Stimulated activated effector memory CD8-positive, alpha-beta T cell treated with anti-CD3 and anti-CD28 coated beads, Interleukin-12 subunit alpha, Interleukin-12 subunit beta, amount 100 ng/mL, for 72 hours (primary cell): ENCODE measurements at regions not wholly inside any gene's neighbourhood (a gene's known extent, or its start where the extent isn't known, plus 50 kb on each side); places are given as distances from the start of the nearest gene placed in this dataset.
A peak's percentile ranks its signal among the peaks of the same experiment; 100 is the strongest.

Experiments
- ATAC-seq: fragments of 150-1000 bp; cut with Tn5 transposase; 2 replicates; pipeline ENCODE4 v1.10.0; 2021
- DNase-seq, 2 donors: peaks; one replicate each; pipeline ENCODE4 v3.0.0; 2021 to 2022; ENCODE audit warnings: low spot score in 2 of 2
- H3K27ac Mint-ChIP-seq: one replicate; pipeline ENCODE4 v1.8.0; 2022; ENCODE audit warnings: mild to moderate bottlenecking, mixed read lengths
- H3K36me3 Mint-ChIP-seq: one replicate; pipeline ENCODE4 v1.8.0; 2022; ENCODE audit warnings: mild to moderate bottlenecking, mixed read lengths
- H3K4me1 Mint-ChIP-seq: one replicate; pipeline ENCODE4 v1.8.0; 2022; ENCODE audit warnings: mixed read lengths
- H3K4me3 Mint-ChIP-seq: one replicate; pipeline ENCODE4 v1.8.0; 2022; ENCODE audit warnings: mild to moderate bottlenecking, mixed read lengths
- H3K9me3 Mint-ChIP-seq: one replicate; pipeline ENCODE4 v1.8.0; 2022; ENCODE audit warnings: mixed read lengths

- Mint-ChIP-seq H3K36me3 (no peaks in the 10 kb centered on the region), H3K27ac (no peak overlapping the region), H3K4me1 (peaks cover 7% of the 10 kb centered on the region), H3K4me3 (no peak overlapping the region), H3K9me3 (no peaks in the 10 kb centered on the region)
- DNase-seq (no peak), ATAC-seq (no peak)
Observed at GRCh38 chr12:93273834-93274564, 103.7 kb upstream of the NUDT4 start.

GRCh38 chr12:93274937-93275336 lies 102.8 kb upstream of the NUDT4 start:
- H3K4me3 Mint-ChIP-seq: no peak overlapping the region
- no peak for ATAC-seq
- H3K4me1 Mint-ChIP-seq: peaks cover 7% of the 10 kb centered on the region
- no peak for DNase-seq
- no peaks in the 10 kb centered on the region for H3K9me3 Mint-ChIP-seq
- H3K36me3 Mint-ChIP-seq: no peaks in the 10 kb centered on the region
- no peak overlapping the region for H3K27ac Mint-ChIP-seq

- H3K4me1 Mint-ChIP-seq: peaks cover 7% of the 10 kb centered on the region
Observed at GRCh38 chr12:93275589-93275988, 102.1 kb upstream of the NUDT4 start.

GRCh38 chr12:93279565-93280412 lies 97.9 kb upstream of the NUDT4 start:
- no peaks in the 10 kb centered on the region for H3K36me3 Mint-ChIP-seq
- no peak overlapping the region for H3K4me3 Mint-ChIP-seq
- H3K4me1 Mint-ChIP-seq: no peaks in the 10 kb centered on the region
- no peak for ATAC-seq
- no peak overlapping the region for H3K27ac Mint-ChIP-seq
- no peak for DNase-seq
- H3K9me3 Mint-ChIP-seq: no peaks in the 10 kb centered on the region

More at GRCh38 chr12:93275589-93275988, 102.1 kb upstream of the NUDT4 start:
- Mint-ChIP-seq H3K9me3 (no peaks in the 10 kb centered on the region), H3K36me3 (no peaks in the 10 kb centered on the region), H3K4me3 (no peak overlapping the region), H3K27ac (no peak overlapping the region)
- peak; percentile 36 for ATAC-seq
- no peak for DNase-seq

DNA sequence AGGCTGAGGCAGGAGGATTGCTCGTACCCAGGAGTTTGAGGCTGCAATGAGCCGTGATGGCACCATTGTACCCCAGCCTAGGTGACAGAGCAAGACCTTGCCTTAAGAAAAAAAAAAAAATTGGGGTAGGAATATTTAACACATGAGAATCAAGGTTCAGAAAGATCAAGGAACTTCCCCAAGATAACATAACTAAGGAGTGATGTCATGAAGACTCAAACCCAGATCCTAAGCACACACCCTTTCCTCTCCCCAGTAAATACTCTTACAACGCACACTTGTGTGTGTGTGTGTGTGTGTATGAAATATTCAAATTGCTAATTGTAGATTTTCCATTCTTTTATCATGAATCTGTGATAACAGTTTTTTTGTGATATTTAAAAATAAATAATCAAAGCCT lies 90.6 kb upstream of the NUDT4 start:
- H3K4me1 Mint-ChIP-seq: no peaks in the 10 kb centered on the region
- no peaks in the 10 kb centered on the region for H3K9me3 Mint-ChIP-seq
- no peak overlapping the region for H3K4me3 Mint-ChIP-seq
- ATAC-seq: no peak
- no peak for DNase-seq
- no peak overlapping the region for H3K27ac Mint-ChIP-seq
- H3K36me3 Mint-ChIP-seq: no peaks in the 10 kb centered on the region

- H3K4me3 Mint-ChIP-seq: no peak overlapping the region
- no peak overlapping the region for H3K27ac Mint-ChIP-seq
- H3K36me3 Mint-ChIP-seq: no peaks in the 10 kb centered on the region
- H3K9me3 Mint-ChIP-seq: no peaks in the 10 kb centered on the region
- DNase-seq (no peak), ATAC-seq (no peak)
- H3K4me1 Mint-ChIP-seq: no peaks in the 10 kb centered on the region
Observed at GRCh38 chr12:93288626-93289025, 89.1 kb upstream of the NUDT4 start.

DNA sequence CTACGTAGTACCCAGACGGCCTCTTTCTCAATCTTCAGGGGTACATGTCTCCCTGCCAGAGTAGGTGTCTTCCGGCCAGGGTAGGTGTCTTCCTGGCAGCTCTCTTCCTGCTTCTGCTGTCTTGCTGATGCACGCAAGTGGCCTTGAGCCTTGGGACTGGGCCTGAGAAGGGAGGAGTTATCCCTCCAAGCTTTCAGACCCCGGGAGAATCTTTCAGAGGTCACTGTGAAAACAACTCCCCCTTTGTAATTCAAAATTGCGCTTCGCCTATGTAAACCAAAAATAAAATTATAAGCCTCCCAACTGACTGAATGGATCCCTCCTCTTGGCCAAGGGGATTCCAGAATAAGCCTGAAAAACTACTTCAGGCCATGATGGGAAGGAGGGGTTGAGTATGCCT lies 87.3 kb upstream of the NUDT4 start:
- no peak for DNase-seq
- no peak overlapping the region for H3K27ac Mint-ChIP-seq
- no peaks in the 10 kb centered on the region for H3K36me3 Mint-ChIP-seq

GRCh38 chr12:93292213-93292612 lies 85.5 kb upstream of the NUDT4 start:
- no peaks in the 10 kb centered on the region for H3K36me3 Mint-ChIP-seq
- H3K4me3 Mint-ChIP-seq: no peak overlapping the region
- no peaks in the 10 kb centered on the region for H3K4me1 Mint-ChIP-seq
- DNase-seq: no peak
- H3K9me3 Mint-ChIP-seq: no peaks in the 10 kb centered on the region
- no peak for ATAC-seq
- H3K27ac Mint-ChIP-seq: no peak overlapping the region

More for the DNA sequence above, 87.3 kb upstream of the NUDT4 start:
- no peak for ATAC-seq
- H3K4me1 Mint-ChIP-seq: no peaks in the 10 kb centered on the region
- no peak overlapping the region for H3K4me3 Mint-ChIP-seq
- H3K9me3 Mint-ChIP-seq: no peaks in the 10 kb centered on the region

- Mint-ChIP-seq H3K27ac (no peak overlapping the region), H3K4me1 (no peaks in the 10 kb centered on the region), H3K4me3 (no peak overlapping the region), H3K9me3 (no peaks in the 10 kb centered on the region), H3K36me3 (no peaks in the 10 kb centered on the region)
- DNase-seq: no peak
- ATAC-seq: no peak
Observed at GRCh38 chr12:93292731-93293566, 84.8 kb upstream of the NUDT4 start.

DNA sequence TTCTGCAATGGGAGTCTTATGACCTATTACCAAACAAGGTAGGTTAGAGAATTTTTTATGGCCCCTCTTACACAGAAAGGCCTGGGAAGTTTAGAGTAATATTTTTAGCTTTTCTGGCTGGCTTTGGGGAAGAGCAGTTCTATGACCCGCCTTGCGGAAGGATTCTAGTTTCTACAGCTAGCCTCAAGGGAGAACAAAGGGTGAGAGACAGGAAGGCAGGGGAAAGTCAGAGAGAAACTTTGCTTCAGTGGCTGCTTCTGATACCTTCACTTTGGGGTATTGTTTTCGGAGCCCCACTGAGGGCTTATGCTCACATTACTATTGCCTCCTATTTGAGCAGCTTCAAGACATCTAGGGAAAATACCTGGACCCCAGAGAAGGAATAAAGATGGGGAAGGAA lies 80.7 kb upstream of the NUDT4 start:
- Mint-ChIP-seq H3K36me3 (no peaks in the 10 kb centered on the region), H3K27ac (no peak overlapping the region), H3K4me3 (no peak overlapping the region), H3K4me1 (no peaks in the 10 kb centered on the region), H3K9me3 (no peaks in the 10 kb centered on the region)
- ATAC-seq (no peak), DNase-seq (no peak)

DNA sequence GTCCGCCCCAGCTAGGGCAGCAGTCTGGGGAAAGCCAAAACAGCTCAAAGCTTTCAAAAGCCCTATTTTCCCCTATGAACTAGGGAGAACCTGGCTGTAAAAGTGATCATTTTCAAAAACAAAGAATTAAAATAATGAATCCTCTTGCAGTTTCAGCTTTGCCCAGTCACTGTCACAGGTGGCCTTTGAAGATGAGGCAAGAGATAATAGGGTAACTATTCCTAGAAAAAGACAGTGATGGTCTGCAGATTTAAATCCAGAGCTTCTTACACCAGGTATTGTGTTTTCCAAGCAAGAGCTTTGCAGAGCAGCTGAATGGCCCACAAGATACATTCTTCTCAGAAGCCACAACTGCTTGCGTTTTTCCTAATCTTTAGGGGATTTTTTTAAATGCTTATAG lies 80.2 kb upstream of the NUDT4 start:
- no peak for DNase-seq
- Mint-ChIP-seq H3K27ac (no peak overlapping the region), H3K36me3 (no peaks in the 10 kb centered on the region), H3K4me3 (no peak overlapping the region), H3K4me1 (no peaks in the 10 kb centered on the region), H3K9me3 (no peaks in the 10 kb centered on the region)
- ATAC-seq: no peak

- no peak overlapping the region for H3K27ac Mint-ChIP-seq
- H3K36me3 Mint-ChIP-seq: no peaks in the 10 kb centered on the region
Observed at GRCh38 chr12:93299262-93299846, 78.4 kb upstream of the NUDT4 start.

DNA sequence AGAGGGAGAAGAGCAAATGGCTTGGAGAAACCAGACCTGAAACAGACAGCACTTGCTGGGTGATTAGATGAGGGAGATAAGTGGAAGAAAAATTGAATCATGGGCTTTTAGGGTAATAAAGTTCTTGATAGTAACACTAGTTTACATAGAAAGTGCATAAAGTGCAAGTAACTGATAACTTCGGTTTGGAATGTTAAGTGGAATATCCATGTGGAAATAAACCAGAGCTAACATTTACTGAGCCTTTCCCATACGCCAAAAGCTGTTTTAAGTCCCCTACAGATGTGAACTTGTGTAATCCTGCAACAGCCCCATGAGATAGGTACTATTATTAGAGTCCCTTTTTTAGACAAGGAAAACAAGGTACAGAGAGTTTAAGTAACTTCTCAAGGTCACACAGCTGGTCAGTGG lies 77.1 kb upstream of the NUDT4 start:
- ATAC-seq (no peak), DNase-seq (no peak)
- H3K4me3 Mint-ChIP-seq: no peak overlapping the region
- no peaks in the 10 kb centered on the region for H3K36me3 Mint-ChIP-seq
- H3K4me1 Mint-ChIP-seq: no peaks in the 10 kb centered on the region
- H3K27ac Mint-ChIP-seq: no peak overlapping the region
- H3K9me3 Mint-ChIP-seq: no peaks in the 10 kb centered on the region

More at GRCh38 chr12:93299262-93299846, 78.4 kb upstream of the NUDT4 start:
- no peaks in the 10 kb centered on the region for H3K4me1 Mint-ChIP-seq
- ATAC-seq (no peak), DNase-seq (no peak)
- H3K4me3 Mint-ChIP-seq: no peak overlapping the region
- H3K9me3 Mint-ChIP-seq: no peaks in the 10 kb centered on the region

DNA sequence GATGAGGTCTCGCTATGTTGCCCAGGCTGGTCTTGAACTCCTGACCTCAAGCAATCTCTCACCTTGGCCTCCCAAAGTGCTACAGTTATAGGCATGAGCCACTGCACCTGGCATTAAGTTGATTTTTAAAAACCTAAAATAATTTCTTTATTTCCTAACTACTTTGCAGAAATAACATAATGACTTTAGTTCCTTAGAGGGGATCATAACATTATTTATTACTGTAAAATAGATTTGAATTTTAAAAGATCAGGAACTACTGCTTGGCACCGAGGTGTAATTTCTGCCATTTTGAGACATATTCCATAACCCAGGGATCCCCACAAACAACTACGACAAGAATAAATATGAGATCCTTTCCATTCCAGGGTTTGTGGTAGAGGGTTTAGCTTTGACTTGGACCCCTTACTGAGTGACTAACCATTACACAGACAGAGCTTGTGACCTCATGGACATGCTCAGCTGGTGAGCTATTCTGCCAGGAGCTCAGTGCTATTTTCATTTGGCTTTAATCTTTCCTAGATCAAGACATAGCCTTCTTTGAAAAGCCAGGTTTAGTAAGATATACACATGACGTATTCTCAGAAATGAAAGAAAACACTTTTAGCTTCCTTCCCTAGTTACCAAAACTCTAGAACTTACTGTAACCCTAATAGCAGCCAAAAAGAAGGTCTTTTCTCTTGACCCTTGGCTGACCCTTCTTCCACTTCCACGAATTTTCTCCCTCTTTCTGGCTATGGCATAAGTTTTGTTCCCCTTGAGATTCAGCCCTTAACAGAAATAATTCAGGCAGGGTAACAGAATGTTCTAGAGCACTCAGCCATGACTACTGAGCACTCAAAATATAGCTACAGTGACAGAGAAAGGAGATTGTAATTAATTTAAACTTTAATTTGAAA lies 75.1 kb upstream of the NUDT4 start:
- no peak overlapping the region for H3K4me3 Mint-ChIP-seq
- H3K36me3 Mint-ChIP-seq: no peaks in the 10 kb centered on the region
- ATAC-seq: peak; percentile 28
- DNase-seq: no peak
- no peak overlapping the region for H3K27ac Mint-ChIP-seq
- peaks cover 6% of the 10 kb centered on the region for H3K9me3 Mint-ChIP-seq
- H3K4me1 Mint-ChIP-seq: no peaks in the 10 kb centered on the region
